Neutrophil (primary cell): ENCODE measurements at regions not wholly inside any gene's neighbourhood (a gene's known extent, or its start where the extent isn't known, plus 50 kb on each side); places are given as distances from the start of the nearest gene placed in this dataset.

Experiments used
- H3K27ac ChIP-seq: fragments of 200-600 bp; sonication (generic); 2 replicates; pipeline ENCODE4 v1.5.1; 2016; ENCODE audit warnings: mild to moderate bottlenecking, moderate library complexity
- H3K27me3 ChIP-seq: fragments of 200-600 bp; sonication (generic); 2 replicates; pipeline ENCODE4 v1.6.0; 2016; ENCODE audit warnings: mild to moderate bottlenecking
- H3K36me3 ChIP-seq: fragments of 200-600 bp; sonication (generic); 2 replicates; pipeline ENCODE4 v1.5.1; 2017
- H3K4me1 ChIP-seq, 2 experiments: fragments of 200-600 bp in 1 of 2; sonication (generic) in 1 of 2; 1 replicate in 1 of 2; 2 replicates in 1 of 2; pipeline versions ENCODE4 v1.5.1 to v1.6.1; 2013 to 2016; ENCODE audit warnings: low read depth in 1 of 2, low read length in 1 of 2, mild to moderate bottlenecking in 1 of 2, moderate library complexity in 1 of 2; ENCODE audit not compliant: control insufficient read depth in 1 of 2, insufficient read depth in 1 of 2
- H3K4me3 ChIP-seq, 2 experiments: fragments of 200-600 bp in 1 of 2; sonication (generic) in 1 of 2; 1 replicate in 1 of 2; 2 replicates in 1 of 2; pipeline ENCODE4 v1.5.1; 2013 to 2016; ENCODE audit warnings: low read depth in 1 of 2, low read length in 1 of 2, mild to moderate bottlenecking in 1 of 2, moderate library complexity in 1 of 2
- H3K9me3 ChIP-seq: fragments of 200-600 bp; sonication (generic); 2 replicates; pipeline ENCODE4 v1.5.1; 2016
- CTCF ChIP-seq: fragments of 200-600 bp; sonication (generic); IDR thresholded peaks from 2 replicates; pipeline ENCODE4 v1.5.1; 2016; ENCODE audit warnings: antibody characterized with exemption

GRCh38 chr12:96134200-96134599 lies 60.0 kb upstream of the ELK3 start:
- no peak for TF ChIP-seq CTCF
- Histone ChIP-seq H3K27ac (no peak overlapping the region), H3K4me1 (no peaks in the 10 kb centered on the region)

GRCh38 chr12:96136161-96136560 lies 58.0 kb upstream of the ELK3 start:
- Histone ChIP-seq H3K36me3 (no peaks in the 10 kb centered on the region), H3K9me3 (no peaks in the 10 kb centered on the region), H3K4me1 (no peaks in the 10 kb centered on the region), H3K27ac (no peak overlapping the region), H3K27me3 (no peaks in the 10 kb centered on the region), H3K4me3 (no peak overlapping the region)
- no peak for TF ChIP-seq CTCF

More at GRCh38 chr12:96134200-96134599, 60.0 kb upstream of the ELK3 start:
- Histone ChIP-seq H3K4me3 (no peak overlapping the region), H3K36me3 (no peaks in the 10 kb centered on the region), H3K9me3 (no peaks in the 10 kb centered on the region), H3K27me3 (no peaks in the 10 kb centered on the region)

- Histone ChIP-seq H3K27me3 (no peaks in the 10 kb centered on the region), H3K9me3 (no peaks in the 10 kb centered on the region), H3K27ac (no peak overlapping the region), H3K36me3 (no peaks in the 10 kb centered on the region), H3K4me3 (no peak overlapping the region), H3K4me1 (no peaks in the 10 kb centered on the region)
- no peak for TF ChIP-seq CTCF
Observed at GRCh38 chr12:96136725-96137378, 57.3 kb upstream of the ELK3 start.

GRCh38 chr12:96140174-96140573 lies 54.0 kb upstream of the ELK3 start:
- no peaks in the 10 kb centered on the region for H3K36me3 ChIP-seq

GRCh38 chr12:96141216-96141912 lies 52.8 kb upstream of the ELK3 start:
- Histone ChIP-seq H3K4me1 (peaks cover 14 to 17% of the 10 kb centered on the region in 2 experiments), H3K27me3 (no peaks in the 10 kb centered on the region), H3K27ac (no peak overlapping the region), H3K9me3 (no peaks in the 10 kb centered on the region), H3K4me3 (no peak overlapping the region), H3K36me3 (no peaks in the 10 kb centered on the region)
- no peak for TF ChIP-seq CTCF

More at GRCh38 chr12:96140174-96140573, 54.0 kb upstream of the ELK3 start:
- Histone ChIP-seq H3K27ac (no peak overlapping the region), H3K27me3 (no peaks in the 10 kb centered on the region), H3K9me3 (no peaks in the 10 kb centered on the region), H3K4me3 (no peak overlapping the region), H3K4me1 (peaks cover 14 to 17% of the 10 kb centered on the region in 2 experiments)
- TF ChIP-seq CTCF = no peak
